COLO668 (cell line): ENCODE measurements at regions not wholly inside any gene's neighbourhood (a gene's known extent, or its start where the extent isn't known, plus 50 kb on each side); places are given as distances from the start of the nearest gene placed in this dataset.

Source experiments
- DNase-seq: peaks from one replicate; lab custom pipeline; 2025; ENCODE audit not compliant: unreplicated experiment; lab: John Stamatoyannopoulos, UW

DNA sequence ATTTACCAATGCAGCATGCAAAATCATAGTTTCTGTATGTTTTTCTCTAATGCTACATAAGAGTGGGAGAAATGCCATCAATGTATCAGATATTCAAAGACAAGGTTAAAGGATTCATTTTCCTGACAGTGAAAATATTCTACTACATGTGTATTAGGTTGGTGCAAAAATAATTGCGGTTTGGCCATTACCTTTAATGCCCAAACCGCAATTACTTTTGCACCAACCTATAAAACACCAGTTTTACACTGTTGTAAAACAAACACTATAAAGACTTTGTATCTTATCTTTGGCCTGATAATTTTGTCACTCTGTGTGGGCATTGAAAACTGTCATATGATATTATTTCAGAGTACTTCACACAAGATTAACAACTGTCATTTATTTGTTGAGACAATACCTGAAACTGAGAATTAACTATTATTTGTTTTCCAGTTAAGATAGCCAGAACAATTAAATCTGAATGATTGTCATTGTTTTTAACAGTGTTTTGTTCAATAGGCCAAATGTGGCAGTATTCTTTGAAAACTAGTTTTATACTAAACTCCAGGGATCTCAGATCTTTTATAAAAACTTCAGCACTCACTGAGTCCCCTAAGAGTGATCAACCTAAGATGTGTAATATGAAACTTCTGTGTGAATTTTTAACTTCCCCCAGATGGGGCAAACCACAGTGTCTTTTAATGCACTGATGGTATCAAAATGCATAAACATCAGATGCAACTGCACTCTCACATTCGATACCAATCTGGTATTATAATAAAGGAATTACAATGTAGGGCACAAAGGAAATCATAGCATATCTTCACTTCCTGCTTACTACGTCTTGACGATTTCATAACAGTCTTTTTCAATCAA, 53.8 kb upstream of the FBN2 start:
- DNase-seq = no peak

- no peak for DNase-seq
Observed at GRCh38 chr5:128596071-128596470, 58.0 kb upstream of the FBN2 start.

DNA sequence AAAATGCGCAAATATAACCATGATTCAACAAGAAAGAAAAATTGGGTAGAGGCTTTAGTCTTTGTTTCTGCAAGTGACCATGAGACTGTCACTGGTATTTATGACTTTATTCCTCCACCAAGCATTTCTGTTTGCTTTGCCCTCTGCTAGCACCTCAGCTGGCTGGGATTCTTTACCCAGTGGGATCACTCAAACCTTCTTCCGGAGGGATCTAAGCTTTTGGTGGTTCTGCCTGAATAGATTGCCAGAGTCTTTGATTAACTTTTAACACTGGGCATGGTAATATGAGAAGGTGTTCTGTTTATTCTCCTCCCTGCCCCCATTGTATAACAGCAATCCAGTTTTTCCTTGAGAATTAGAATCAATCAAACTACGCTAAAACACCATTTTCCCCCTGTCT, 59.1 kb upstream of the FBN2 start:
- DNase-seq = no peak

DNA sequence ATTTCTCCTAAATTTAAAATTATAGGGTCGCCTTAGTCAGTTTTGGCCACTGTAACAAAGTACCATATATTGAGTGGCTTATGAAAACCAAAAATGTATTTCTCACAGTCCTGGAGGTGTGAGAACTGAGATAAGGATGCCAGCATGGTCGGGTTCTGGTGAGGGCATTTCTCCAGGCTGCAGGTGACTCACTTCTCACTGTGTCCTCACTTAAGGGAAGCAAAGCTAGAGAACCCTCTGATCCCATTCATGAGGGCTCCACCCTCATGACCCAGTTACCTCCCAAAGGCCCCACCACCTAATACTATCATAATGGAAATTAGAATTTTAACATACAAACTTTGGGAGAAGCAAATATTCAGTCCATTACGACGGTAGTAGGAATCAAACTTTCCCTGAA, 75.1 kb upstream of the FBN2 start:
- DNase-seq = no peak

DNA sequence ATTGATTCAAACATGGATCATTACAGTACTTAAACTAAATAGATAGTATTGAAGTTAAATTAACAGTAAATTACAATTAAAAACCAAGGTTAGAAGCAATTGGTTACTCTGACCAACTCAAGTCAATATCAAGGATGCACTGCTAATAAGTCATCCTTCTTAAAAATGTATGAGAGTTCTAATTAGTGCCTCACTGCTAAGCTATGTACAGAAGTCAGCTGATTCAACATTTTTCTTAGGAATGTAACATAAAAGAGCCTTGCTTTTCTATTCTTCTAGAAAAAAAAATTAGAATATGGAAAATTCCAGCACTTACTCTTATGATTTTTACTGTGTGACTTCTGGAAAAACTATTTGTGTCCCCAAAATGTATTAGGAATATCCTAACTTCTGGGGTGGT, 75.7 kb upstream of the FBN2 start:
- no peak for DNase-seq

DNA sequence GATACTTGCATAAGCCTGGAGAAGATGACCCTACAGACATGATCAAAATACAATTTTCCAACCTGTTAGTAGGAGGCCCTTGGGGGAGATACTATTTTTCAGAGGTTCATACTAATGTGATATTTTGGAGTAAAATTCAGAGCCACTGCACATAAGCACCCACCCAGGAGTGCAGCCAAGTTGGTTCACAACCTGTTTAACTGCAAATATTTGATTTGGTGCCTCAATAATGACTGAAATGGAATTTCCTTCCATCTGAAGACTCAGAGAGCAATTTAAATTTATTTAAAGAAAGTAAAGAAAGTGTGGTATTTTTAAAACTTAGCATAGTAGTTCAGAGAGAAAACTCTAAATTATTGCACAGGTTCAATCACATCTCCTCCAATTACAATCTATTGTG, 77.5 kb upstream of the FBN2 start:
- no peak for DNase-seq

GRCh38 chr5:128626536-128627090, 88.6 kb upstream of the FBN2 start:
- no peak for DNase-seq

- DNase-seq = no peak
Observed at GRCh38 chr5:128627939-128628338, 89.9 kb upstream of the FBN2 start.

DNA sequence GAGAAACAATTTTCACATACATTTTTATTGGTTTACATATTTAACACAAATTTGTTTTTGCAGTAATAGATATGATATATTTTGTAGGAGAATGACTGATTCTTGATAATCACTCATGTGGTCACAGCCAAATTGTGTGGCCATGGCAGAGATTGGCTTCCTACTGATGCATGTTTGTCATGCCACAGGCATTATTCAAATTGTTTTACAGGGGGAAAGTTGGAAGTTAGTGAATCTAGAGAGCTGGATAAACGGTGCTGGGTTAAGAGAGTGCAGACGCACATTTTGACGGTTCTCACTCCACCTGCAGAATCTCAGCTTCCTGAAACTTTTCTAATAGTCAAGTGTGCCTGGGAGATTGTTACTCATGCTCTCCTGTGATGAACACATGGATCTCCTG, 91.1 kb upstream of the FBN2 start:
- no peak for DNase-seq

DNA sequence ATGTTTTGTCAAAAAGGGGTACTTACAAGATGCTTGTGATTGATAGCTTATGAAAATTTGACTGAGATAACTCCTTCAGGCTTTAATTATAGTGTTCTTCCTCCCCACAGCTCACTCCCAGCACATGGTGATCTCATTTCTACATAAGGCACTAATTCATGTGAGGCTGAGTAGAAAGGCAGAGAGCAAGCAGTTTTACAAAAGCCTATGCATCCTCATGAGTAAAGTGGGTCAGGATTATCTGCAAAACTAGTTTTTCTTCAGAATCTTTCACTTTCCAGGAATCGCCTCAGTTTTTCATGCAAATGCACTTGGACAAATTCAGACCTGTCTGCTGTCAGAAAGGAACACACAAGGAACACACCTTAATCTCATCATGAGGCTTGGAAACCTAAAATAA, 92.1 kb upstream of the FBN2 start:
- DNase-seq = no peak

GRCh38 chr5:128631771-128632170, 93.7 kb upstream of the FBN2 start:
- no peak for DNase-seq

DNA sequence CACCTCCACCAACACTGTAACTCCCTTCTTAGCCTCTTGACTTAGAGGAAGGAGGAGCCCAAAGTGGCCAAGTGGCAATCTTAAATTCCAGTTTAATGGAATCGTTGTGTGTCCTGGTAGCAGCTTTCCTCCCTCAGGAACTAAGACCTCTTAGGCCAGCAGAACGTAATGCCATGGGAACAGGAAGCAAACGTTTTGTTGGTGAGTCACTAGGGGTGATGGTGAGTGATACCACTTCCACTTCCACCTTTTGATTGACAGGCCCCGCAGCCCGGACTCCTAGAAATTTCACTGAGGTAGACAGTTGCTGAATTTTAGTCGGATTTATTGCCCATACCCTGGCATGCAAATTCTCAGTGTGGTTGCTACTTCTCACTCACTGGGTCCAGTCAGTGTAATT, 94.2 kb upstream of the FBN2 start:
- no peak for DNase-seq

DNA sequence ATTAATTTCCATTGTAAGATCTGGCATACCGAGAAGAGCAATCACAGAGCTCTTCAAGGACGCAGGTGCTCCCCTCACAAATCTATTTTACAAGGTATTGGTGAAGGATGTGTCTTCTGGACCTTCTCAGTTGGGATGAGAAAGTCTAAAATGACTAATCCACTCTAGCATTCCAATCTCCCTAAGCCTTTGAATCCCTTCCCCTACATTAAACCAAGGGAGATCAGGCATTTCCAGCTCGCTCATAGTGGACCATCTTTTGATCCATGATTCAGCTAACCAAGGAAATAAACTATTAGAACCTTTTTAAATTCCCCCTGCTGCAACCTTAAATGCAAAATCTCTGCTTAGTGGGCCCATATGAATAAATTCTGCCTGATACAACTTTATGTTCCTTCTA, 95.9 kb upstream of the FBN2 start:
- DNase-seq = no peak

DNA sequence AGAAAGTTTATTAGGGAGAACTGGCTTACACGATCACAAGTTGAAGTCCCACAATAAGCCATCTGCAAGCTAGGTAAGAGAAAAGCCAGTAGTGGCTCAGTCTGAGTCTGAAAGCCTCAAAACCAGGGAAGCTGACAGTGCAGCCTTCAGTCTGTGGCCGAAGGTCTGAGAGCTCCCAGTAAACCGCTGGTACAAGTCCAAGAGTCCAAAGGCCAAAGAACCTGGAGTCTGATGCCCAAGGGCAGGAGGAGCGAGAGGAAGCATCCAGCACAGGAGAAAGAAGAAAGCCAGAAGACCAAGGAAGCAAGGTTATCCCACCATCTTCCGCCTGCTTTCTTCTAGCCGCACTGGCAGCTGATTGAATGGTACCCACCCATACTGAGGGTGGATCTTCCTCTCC, 97.3 kb upstream of the FBN2 start:
- no peak for DNase-seq

DNA sequence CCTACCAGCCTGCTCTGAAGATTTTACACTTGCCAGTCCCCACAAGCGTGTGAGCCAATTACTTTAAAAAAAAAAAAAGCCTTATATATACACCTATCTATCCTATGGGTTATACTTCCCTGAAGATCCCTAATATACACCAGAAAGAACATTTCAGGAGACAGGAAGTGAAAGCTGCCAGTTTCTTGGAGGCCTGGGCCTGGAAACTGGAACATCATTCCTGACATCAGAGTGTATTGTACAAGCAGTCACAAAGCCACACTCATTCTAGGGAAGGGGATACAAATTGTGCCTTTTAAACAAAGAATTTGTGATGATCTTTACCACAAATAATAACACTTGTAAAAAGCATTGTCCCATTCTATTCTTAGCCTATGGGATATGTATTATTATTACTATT, 98.3 kb upstream of the FBN2 start:
- no peak for DNase-seq

GRCh38 chr5:128637031-128637430, 99.0 kb upstream of the FBN2 start:
- no peak for DNase-seq

- DNase-seq = no peak
Observed at GRCh38 chr5:128641861-128642260, 103.8 kb upstream of the FBN2 start.

DNA sequence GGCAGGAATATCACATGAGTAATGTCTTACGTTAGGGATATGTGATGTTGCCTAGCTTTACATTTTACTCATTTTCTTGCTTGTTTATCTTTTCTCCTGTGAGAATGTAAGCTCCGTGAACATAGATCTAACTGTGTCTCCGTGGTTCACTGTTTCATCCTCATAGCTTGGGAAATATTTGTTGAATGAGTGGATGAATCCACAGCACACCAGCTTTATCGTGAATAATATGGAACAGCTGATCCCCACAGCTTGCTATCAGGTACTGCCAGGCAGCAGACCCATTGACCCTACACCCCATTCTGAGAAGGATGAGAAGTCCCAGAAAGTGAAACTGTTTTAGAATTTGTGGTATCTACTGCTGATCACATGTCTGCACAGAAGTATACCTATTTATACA, 106.8 kb upstream of the FBN2 start:
- DNase-seq = no peak

DNA sequence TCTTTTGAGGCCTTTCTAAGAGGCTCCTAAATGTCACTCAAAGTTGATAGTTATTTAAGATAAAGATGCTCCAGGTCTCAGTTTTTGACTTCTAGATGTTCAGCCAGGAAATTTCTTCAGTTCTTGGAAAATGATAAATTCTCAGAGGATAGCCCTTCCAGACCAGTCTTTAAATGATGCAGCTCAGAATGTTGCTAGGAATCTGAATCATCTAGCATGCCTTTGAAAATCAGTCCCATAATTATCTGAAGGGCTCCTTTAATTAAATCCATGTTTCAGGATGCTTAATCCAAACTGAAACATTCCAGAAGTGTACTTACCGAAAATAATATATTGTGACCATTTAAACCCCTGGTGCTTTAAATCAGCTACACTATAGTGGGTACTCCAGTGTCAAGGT, 107.5 kb upstream of the FBN2 start:
- DNase-seq = no peak

DNA sequence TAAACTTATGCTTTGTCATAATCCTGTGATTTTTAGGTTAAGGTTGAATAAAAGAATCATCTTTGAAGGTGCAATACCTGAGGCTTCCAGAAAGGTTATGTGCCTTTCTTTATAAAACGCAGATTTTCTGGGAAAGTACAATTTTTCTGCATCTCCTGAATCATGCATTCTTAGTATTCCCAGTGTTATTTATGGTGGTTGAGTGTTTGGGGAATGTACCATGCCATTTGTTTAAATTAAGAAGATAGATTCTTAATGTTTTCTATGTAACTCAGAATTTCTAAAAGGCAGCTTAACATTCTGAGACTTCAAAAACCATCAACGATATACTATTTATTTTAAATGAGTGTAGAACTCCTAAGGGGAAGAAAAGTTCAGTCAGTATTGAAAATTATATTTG, 108.1 kb upstream of the FBN2 start:
- DNase-seq = no peak

DNA sequence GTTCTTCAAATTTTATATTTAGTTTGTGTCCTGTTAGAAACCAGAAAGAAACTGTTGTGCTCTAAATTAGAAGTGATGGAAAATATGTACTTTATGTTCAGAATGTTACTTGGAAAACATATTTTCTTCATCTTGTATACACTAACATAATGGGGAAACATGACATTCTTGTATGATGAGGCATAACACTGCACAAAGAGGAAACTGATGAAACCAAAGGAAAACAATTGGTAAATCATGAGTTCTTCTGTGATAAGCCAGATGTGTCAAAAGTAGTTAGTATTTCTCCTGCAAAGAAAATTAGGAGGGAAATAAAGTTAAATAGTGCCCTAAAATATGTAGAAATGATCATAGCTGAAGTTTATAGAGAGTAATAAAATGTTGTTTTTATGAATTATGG, 111.1 kb upstream of the FBN2 start:
- no peak for DNase-seq

GRCh38 chr5:128662997-128663396, 125.0 kb upstream of the FBN2 start:
- DNase-seq = no peak

- DNase-seq = no peak
Observed at GRCh38 chr5:128665747-128666355, 127.8 kb upstream of the FBN2 start.
